ENCODE measurements at regions not wholly inside any gene's neighbourhood (a gene's known extent, or its start where the extent isn't known, plus 50 kb on each side); places are given as distances from the start of the nearest gene placed in this dataset.

DNA sequence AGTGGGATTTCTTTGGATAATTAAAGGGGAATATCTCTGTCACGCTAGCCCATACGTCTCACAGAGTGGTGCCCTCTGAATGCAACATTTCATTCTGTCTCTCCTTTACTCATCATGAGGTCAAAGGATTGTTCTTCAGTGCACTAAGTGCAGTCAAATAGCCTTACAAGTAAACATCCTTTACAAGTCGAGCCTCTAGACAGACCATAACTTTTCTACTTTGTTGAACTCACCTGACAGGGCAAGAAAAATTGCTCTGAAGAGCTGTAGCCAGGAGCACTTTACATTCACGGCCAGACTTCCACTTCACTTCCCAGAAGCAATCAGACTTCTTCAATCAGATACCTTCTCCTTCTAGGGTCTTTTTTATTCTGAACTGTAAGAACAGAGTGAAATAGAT lies 768.0 kb upstream of the TMPRSS15 start:
- H3K36me3 ChIP-seq: no peaks in the 10 kb centered on the region
- TF ChIP-seq, protein P1, sequence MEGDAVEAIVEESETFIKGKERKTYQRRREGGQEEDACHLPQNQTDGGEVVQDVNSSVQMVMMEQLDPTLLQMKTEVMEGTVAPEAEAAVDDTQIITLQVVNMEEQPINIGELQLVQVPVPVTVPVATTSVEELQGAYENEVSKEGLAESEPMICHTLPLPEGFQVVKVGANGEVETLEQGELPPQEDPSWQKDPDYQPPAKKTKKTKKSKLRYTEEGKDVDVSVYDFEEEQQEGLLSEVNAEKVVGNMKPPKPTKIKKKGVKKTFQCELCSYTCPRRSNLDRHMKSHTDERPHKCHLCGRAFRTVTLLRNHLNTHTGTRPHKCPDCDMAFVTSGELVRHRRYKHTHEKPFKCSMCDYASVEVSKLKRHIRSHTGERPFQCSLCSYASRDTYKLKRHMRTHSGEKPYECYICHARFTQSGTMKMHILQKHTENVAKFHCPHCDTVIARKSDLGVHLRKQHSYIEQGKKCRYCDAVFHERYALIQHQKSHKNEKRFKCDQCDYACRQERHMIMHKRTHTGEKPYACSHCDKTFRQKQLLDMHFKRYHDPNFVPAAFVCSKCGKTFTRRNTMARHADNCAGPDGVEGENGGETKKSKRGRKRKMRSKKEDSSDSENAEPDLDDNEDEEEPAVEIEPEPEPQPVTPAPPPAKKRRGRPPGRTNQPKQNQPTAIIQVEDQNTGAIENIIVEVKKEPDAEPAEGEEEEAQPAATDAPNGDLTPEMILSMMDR (IDR thresholded peaks at IDR 0.05): no peak
- intact Hi-C loops (cut with DNase I): no loop called here
- no peak for DNase-seq (ENCODE audit: low spot score in 2 of 2)
- H3K27ac ChIP-seq: no peak overlapping the region
- H3K9me3 ChIP-seq: no peaks in the 10 kb centered on the region
- H3K27me3 ChIP-seq: no peaks in the 10 kb centered on the region
- no peak overlapping the region for H3K4me3 ChIP-seq
- H3K4me1 ChIP-seq: no peaks in the 10 kb centered on the region

DNA sequence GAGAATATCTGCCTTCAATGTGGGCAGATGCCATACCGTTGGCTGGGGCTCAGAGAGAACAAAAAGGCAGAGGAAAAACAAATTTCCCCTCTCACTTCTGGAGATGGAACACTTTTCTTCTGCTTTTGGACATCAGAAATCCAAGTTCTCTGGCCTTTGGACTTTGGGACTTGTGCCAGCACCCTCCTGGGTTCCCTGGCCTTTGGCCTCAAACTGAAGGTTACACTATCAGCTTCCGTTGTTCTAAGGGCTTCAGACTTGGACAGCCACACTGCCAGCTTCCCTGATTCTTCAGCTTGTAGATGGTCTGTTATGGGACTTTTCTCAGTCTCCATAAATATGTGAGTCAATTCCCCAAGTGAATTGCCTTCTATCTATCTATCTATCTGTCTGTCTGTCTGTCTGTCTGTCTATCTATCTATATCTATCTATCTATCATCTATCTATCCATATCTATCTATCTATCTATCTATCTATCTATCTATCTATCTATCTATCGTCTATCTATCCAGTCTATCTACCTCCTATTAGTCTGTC lies 778.1 kb upstream of the TMPRSS15 start:
- H3K27ac ChIP-seq: no peak overlapping the region
- H3K4me1 ChIP-seq: no peaks in the 10 kb centered on the region
- TF ChIP-seq, protein P1 (IDR thresholded peaks at IDR 0.05): no peak
- no peaks in the 10 kb centered on the region for H3K27me3 ChIP-seq
- intact Hi-C loops (cut with DNase I): no loop called here
- H3K9me3 ChIP-seq: no peaks in the 10 kb centered on the region
- DNase-seq (ENCODE audit: low spot score in 2 of 2): no peak
- H3K4me3 ChIP-seq: no peak overlapping the region
- H3K36me3 ChIP-seq: no peaks in the 10 kb centered on the region

DNA sequence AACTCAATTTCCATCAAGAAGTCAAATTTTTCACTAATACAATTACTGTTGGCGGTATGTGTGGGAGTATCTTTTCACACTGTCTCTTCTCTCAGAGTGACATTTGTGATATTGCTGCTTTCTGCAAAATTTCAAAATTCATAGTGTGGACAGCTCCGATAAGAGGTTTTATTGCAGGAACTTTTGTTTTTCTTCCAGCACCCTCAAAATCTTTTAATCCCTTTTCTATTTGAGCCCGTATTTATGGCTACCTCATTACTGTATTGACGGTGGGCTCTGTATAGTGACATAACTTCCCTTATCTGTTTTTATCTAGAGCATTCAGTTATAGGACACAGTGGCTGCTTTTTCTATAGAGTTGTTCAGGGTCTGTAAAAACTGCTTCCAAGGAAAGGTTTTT lies 794.4 kb upstream of the TMPRSS15 start:
- Histone ChIP-seq H3K4me3 (no peak overlapping the region), H3K36me3 (no peaks in the 10 kb centered on the region), H3K27me3 (no peaks in the 10 kb centered on the region), H3K9me3 (no peaks in the 10 kb centered on the region), H3K27ac (no peak overlapping the region), H3K4me1 (no peaks in the 10 kb centered on the region)
- no peak for DNase-seq (ENCODE audit: low spot score in 2 of 2)
- TF ChIP-seq, protein P1 (IDR thresholded peaks at IDR 0.05): no peak
- intact Hi-C loops (cut with DNase I): no loop called here

DNA sequence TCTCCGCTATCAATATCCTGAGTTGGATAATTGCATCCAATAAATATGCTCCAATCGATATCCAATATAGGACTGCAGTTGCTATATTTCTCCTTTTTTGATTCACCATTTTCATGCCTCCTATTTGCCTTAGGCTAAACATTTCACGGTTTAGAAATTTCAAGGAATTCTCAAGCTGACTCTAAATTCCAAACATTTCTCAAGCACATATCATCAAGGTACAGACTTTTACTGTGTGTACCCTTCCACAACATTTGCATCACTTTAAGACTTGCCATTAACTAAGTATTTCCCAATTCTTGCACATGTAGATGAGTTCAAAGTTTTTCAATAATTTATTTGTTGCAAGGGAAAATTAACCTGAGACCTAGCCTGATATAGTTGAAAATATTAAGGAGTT lies 795.2 kb upstream of the TMPRSS15 start:
- no peaks in the 10 kb centered on the region for H3K9me3 ChIP-seq
- H3K27me3 ChIP-seq: no peaks in the 10 kb centered on the region
- TF ChIP-seq, protein P1 (IDR thresholded peaks at IDR 0.05): no peak
- intact Hi-C loops (cut with DNase I): no loop called here
- DNase-seq (ENCODE audit: low spot score in 2 of 2): no peak
- no peaks in the 10 kb centered on the region for H3K4me1 ChIP-seq
- H3K27ac ChIP-seq: no peak overlapping the region
- no peak overlapping the region for H3K4me3 ChIP-seq
- H3K36me3 ChIP-seq: no peaks in the 10 kb centered on the region

DNA sequence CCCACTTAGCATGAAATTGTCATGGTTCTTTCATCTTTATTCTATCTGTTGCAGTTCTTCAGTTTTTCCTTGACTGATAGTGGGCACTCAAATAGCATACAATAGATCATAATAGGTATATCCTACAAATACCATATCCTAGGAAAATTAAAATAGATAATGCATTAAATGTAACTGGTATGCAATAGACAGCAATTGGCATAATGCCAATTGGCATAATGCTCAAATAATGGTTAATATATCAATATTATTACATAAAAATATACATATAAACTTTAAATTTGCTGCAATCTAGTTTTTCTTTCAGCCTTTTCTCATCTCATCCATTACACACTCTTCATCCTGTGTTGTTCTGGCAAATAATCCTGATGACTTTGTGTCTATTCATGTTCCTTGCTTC lies 814.6 kb upstream of the TMPRSS15 start:
- no peaks in the 10 kb centered on the region for H3K36me3 ChIP-seq
- no peak overlapping the region for H3K4me3 ChIP-seq
- H3K4me1 ChIP-seq: no peaks in the 10 kb centered on the region
- no peaks in the 10 kb centered on the region for H3K9me3 ChIP-seq
- TF ChIP-seq, protein P1 (IDR thresholded peaks at IDR 0.05): no peak
- no peaks in the 10 kb centered on the region for H3K27me3 ChIP-seq
- no peak for DNase-seq (ENCODE audit: low spot score in 2 of 2)
- intact Hi-C loops (cut with DNase I): no loop called here
- no peak overlapping the region for H3K27ac ChIP-seq

GRCh38 chr21:19224090-19224489 lies 820.5 kb upstream of the TMPRSS15 start:
- intact Hi-C loops (cut with DNase I): no loop called here
- Histone ChIP-seq H3K4me1 (no peaks in the 10 kb centered on the region), H3K36me3 (no peaks in the 10 kb centered on the region), H3K27ac (no peak overlapping the region), H3K9me3 (no peaks in the 10 kb centered on the region), H3K4me3 (no peak overlapping the region), H3K27me3 (no peaks in the 10 kb centered on the region)
- no peak for DNase-seq (ENCODE audit: low spot score in 2 of 2)
- TF ChIP-seq, protein P1 (IDR thresholded peaks at IDR 0.05): no peak
